Mucosa of rectum (tissue), 2 donors: ENCODE measurements at regions not wholly inside any gene's neighbourhood (a gene's known extent, or its start where the extent isn't known, plus 50 kb on each side); places are given as distances from the start of the nearest gene placed in this dataset.
"Not testable (repeated sequence)": the region's sequence is repeated elsewhere in the genome, so short reads cannot be mapped to it uniquely, and the experiment has no call there.

ENCODE experiments used
- H3K27ac ChIP-seq, 2 donors: one replicate each; pipeline ENCODE4 v1.7.0; 2013; ENCODE audit warnings: inconsistent platforms in 2 of 2, low read depth in 2 of 2, low read length in 2 of 2
- H3K27me3 ChIP-seq, 2 donors: one replicate each; pipeline ENCODE4 v1.7.0; 2013; ENCODE audit warnings: low read length in 2 of 2; ENCODE audit not compliant: control insufficient read depth in 2 of 2, insufficient read depth in 2 of 2
- H3K36me3 ChIP-seq, 2 donors: one replicate each; pipeline ENCODE4 v1.7.0; 2013; ENCODE audit warnings: low read length in 2 of 2; ENCODE audit not compliant: control insufficient read depth in 2 of 2, insufficient read depth in 2 of 2
- H3K4me1 ChIP-seq, 2 donors: one replicate each; pipeline ENCODE4 v1.7.0; 2013; ENCODE audit warnings: low read length in 2 of 2, mild to moderate bottlenecking in 1 of 2; ENCODE audit not compliant: control insufficient read depth in 2 of 2, insufficient read depth in 2 of 2
- H3K4me3 ChIP-seq, 2 donors: one replicate each; pipeline ENCODE4 v1.7.0; 2013; ENCODE audit warnings: low read length in 2 of 2
- H3K9ac ChIP-seq, 2 donors: one replicate each; pipeline ENCODE4 v1.7.0; 2013; ENCODE audit warnings: low read length in 2 of 2, low read depth in 1 of 2, mild to moderate bottlenecking in 1 of 2
- H3K9me3 ChIP-seq, 2 donors: one replicate each; pipeline ENCODE4 v1.7.0; 2013; ENCODE audit warnings: low read length in 2 of 2; ENCODE audit not compliant: control insufficient read depth in 2 of 2
- donor health status: healthy.
- donor health status: Normal muscosa, but diverticular disease.

- Histone ChIP-seq H3K27me3 (no peaks in the 10 kb centered on the region), H3K9me3 (peaks cover 0 to 4% of the 10 kb centered on the region in 2 donors), H3K9ac (no peak overlapping the region), H3K36me3 (no peaks in the 10 kb centered on the region), H3K4me1 (peaks cover 2 to 6% of the 10 kb centered on the region in 2 donors), H3K27ac (no peak overlapping the region), H3K4me3 (no peak overlapping the region)
Observed at GRCh38 chr6:6950373-6951145, 157.2 kb upstream of the RREB1 start.

DNA sequence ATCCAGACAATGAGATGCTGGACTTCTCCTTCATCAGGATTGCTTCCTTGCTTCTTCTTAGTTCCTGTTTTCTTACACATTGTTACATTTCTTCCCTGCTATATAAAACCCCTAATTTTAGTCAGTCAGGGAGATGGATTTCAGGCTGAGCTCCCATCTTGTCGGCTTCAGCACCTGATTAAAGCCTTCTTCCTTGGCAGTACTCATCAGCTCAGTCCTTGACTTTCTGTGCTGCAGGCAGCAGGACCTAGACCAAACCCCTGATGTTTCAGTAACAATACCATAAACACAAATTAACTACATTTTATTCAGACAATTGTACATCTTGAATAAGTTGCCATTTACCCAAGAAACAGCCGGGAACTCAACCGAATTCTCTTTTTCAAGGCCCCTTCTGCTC is 156.4 kb upstream of the RREB1 start:
- no peak overlapping the region for H3K9ac ChIP-seq
- no peak overlapping the region for H3K27ac ChIP-seq
- peaks cover 0 to 4% of the 10 kb centered on the region in 2 donors for H3K9me3 ChIP-seq
- H3K36me3 ChIP-seq = no peaks in the 10 kb centered on the region
- H3K4me3 ChIP-seq = no peak overlapping the region
- H3K4me1 ChIP-seq = peaks cover 2 to 6% of the 10 kb centered on the region in 2 donors
- H3K27me3 ChIP-seq = no peaks in the 10 kb centered on the region

- H3K27ac ChIP-seq = no peak overlapping the region
- H3K36me3 ChIP-seq = no peaks in the 10 kb centered on the region
- H3K9me3 ChIP-seq = peaks cover 0 to 4% of the 10 kb centered on the region in 2 donors
- H3K27me3 ChIP-seq = no peaks in the 10 kb centered on the region
- no peak overlapping the region for H3K9ac ChIP-seq
- no peaks in the 10 kb centered on the region for H3K4me1 ChIP-seq
- H3K4me3 ChIP-seq = no peak overlapping the region
Observed at GRCh38 chr6:6952484-6952883, 155.3 kb upstream of the RREB1 start.

- H3K9ac ChIP-seq, H3K4me1 ChIP-seq, H3K27me3 ChIP-seq, H3K9me3 ChIP-seq, H3K4me3 ChIP-seq, H3K27ac ChIP-seq, H3K36me3 ChIP-seq: not testable (repeated sequence)
Observed at GRCh38 chr6:6952927-6953326, 154.8 kb upstream of the RREB1 start.

- Histone ChIP-seq H3K9ac (no peak overlapping the region), H3K27me3 (no peaks in the 10 kb centered on the region), H3K4me3 (no peak overlapping the region), H3K4me1 (no peaks in the 10 kb centered on the region), H3K27ac (no peak overlapping the region), H3K9me3 (no peaks in the 10 kb centered on the region), H3K36me3 (no peaks in the 10 kb centered on the region)
Observed at GRCh38 chr6:6960571-6961251, 147.1 kb upstream of the RREB1 start.

DNA sequence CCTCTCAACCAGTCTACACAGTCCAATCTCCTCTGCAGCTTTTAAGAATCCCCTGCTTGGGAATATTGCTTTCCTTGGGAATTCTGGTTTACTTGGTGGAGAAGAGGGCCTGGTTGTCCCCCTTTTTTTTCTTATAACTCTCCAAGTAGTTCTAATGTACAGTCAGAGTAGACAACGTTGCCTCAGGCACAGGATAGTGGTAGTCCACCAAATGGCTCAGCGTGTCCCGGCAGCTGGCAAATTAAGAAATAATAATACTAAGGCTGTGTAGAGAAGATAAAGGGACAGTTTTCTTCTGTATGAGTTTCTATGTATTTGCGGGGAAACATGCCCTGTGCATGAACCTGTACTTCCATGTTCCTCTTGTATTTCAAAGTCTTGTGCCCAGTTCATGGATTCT is 145.7 kb upstream of the RREB1 start:
- no peaks in the 10 kb centered on the region for H3K36me3 ChIP-seq
- H3K4me3 ChIP-seq = no peak overlapping the region
- H3K4me1 ChIP-seq = peaks cover 0 to 3% of the 10 kb centered on the region in 2 donors
- H3K27ac ChIP-seq = no peak overlapping the region
- no peak overlapping the region for H3K9ac ChIP-seq
- H3K27me3 ChIP-seq = no peaks in the 10 kb centered on the region
- no peaks in the 10 kb centered on the region for H3K9me3 ChIP-seq

DNA sequence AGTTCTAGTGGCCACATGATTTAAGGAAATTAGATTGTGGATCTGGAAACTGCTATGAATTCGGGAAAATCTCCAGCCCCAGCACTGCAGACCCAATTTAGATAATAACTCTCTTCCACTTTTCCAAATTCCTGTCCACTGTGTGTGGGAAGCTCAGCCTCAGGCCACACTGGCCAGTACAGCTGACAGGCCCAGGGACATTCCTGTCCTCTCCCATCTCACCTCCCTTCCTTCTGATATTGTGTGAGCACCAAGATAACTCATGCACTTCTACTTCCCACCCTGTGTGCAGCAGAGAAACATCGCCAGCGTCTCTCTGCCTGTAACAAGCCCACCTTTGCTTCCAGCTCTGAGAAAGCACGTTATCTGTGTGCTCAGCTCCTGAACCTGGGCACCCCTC is 145.1 kb upstream of the RREB1 start:
- H3K36me3 ChIP-seq = no peaks in the 10 kb centered on the region
- H3K27me3 ChIP-seq = no peaks in the 10 kb centered on the region
- H3K27ac ChIP-seq = no peak overlapping the region
- H3K4me1 ChIP-seq = peaks cover 0 to 3% of the 10 kb centered on the region in 2 donors
- H3K4me3 ChIP-seq = no peak overlapping the region
- no peaks in the 10 kb centered on the region for H3K9me3 ChIP-seq
- H3K9ac ChIP-seq = no peak overlapping the region

DNA sequence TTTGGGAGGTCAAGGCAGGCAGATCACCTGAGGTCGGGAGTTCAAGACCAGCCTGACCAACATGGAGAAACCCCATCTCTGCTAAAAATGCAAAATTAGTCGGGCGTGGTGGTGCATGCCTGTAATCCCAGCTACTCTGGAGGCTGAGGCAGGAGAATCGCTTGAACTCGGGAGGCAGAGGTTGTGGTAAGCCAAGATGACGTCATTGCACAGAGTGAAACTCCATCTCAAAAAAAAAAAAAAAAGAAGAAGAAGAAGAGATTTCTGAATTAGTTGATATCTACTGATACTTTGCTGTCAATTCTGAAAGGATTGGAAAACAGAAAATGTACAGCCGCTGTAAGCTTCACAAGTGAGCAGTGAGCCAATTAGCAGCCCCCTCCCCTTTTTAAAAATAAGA is 144.4 kb upstream of the RREB1 start:
- H3K9ac ChIP-seq, H3K36me3 ChIP-seq, H3K4me3 ChIP-seq, H3K27ac ChIP-seq, H3K4me1 ChIP-seq, H3K27me3 ChIP-seq, H3K9me3 ChIP-seq: not testable (repeated sequence)

- no peaks in the 10 kb centered on the region for H3K27me3 ChIP-seq
Observed at GRCh38 chr6:6964675-6965074, 143.1 kb upstream of the RREB1 start.

GRCh38 chr6:6966127-6966526 is 141.6 kb upstream of the RREB1 start:
- Histone ChIP-seq H3K9ac (no peak overlapping the region), H3K27ac (no peak overlapping the region), H3K36me3 (no peaks in the 10 kb centered on the region), H3K9me3 (no peaks in the 10 kb centered on the region), H3K4me1 (peaks cover 13 to 20% of the 10 kb centered on the region in 2 donors), H3K27me3 (no peaks in the 10 kb centered on the region), H3K4me3 (no peak overlapping the region)

More at GRCh38 chr6:6964675-6965074, 143.1 kb upstream of the RREB1 start:
- Histone ChIP-seq H3K4me1 (peaks cover 7 to 14% of the 10 kb centered on the region in 2 donors), H3K4me3 (no peak overlapping the region), H3K36me3 (no peaks in the 10 kb centered on the region), H3K27ac (no peak overlapping the region), H3K9ac (no peak overlapping the region), H3K9me3 (no peaks in the 10 kb centered on the region)
